Naive thymus-derived CD4-positive, alpha-beta T cell (primary cell): ENCODE measurements at regions not wholly inside any gene's neighbourhood (a gene's known extent, or its start where the extent isn't known, plus 50 kb on each side); places are given as distances from the start of the nearest gene placed in this dataset.

Experiments used
- ATAC-seq: fragments of 150-1000 bp; cut with Tn5 transposase; 2 replicates; pipeline ENCODE4 v1.10.0; 2021; ENCODE audit warnings: mild to moderate bottlenecking, moderate library complexity
- CTCF ChIA-PET: fragments of 350-600 bp; sonication (Branson Sonifier 250); formaldehyde crosslinking; loops from one replicate; lab custom pipeline; 2021; ENCODE audit warnings: antibody characterized with exemption; lab: Charles Lee
- POLR2A ChIA-PET: fragments of 350-600 bp; sonication (Branson Sonifier 250); formaldehyde crosslinking; loops from one replicate; lab custom pipeline; 2021; ENCODE audit warnings: antibody characterized with exemption, inconsistent platforms; lab: Charles Lee
- DNase-seq, 9 donors: peaks; one replicate each; pipeline versions ENCODE4 v3.0.0 to v3.0.0-alpha.2; 2020 to 2022; ENCODE audit warnings: mixed read lengths in 1 of 9
- H3K27ac ChIP-seq: one replicate; pipeline ENCODE4 v1.7.0; 2013; ENCODE audit warnings: mild to moderate bottlenecking, low read depth, low read length, moderate library complexity
- H3K27me3 ChIP-seq, 2 donors: one replicate each; pipeline ENCODE4 v1.7.0; 2013; ENCODE audit warnings: low read length in 2 of 2, mild to moderate bottlenecking in 2 of 2, moderate library complexity in 2 of 2; ENCODE audit not compliant: control insufficient read depth in 2 of 2, insufficient read depth in 2 of 2
- H3K36me3 ChIP-seq, 3 experiments: 1 replicate in 2 of 3; 2 replicates in 1 of 3; pipeline ENCODE4 v1.7.0; 2013; ENCODE audit warnings: low read length in 3 of 3, mild to moderate bottlenecking in 3 of 3, moderate library complexity in 1 of 3; ENCODE audit not compliant: insufficient read depth in 3 of 3, control insufficient read depth in 2 of 3
- H3K4me1 ChIP-seq, 2 donors: one replicate each; pipeline ENCODE4 v1.7.0; 2013; ENCODE audit warnings: low read length in 2 of 2, mild to moderate bottlenecking in 2 of 2, moderate library complexity in 1 of 2; ENCODE audit not compliant: control insufficient read depth in 2 of 2, insufficient read depth in 2 of 2
- H3K4me3 ChIP-seq: 2 replicates; pipeline ENCODE4 v1.7.0; 2013; ENCODE audit warnings: mild to moderate bottlenecking, low read length
- H3K9me3 ChIP-seq, 3 experiments: 1 replicate in 2 of 3; 2 replicates in 1 of 3; pipeline ENCODE4 v1.7.0; 2013; ENCODE audit warnings: low read length in 3 of 3; ENCODE audit not compliant: control insufficient read depth in 2 of 3
- H3K27ac Mint-ChIP-seq, 9 donors: one replicate each; pipeline ENCODE4 v1.8.0; 2020 to 2022; ENCODE audit warnings: mixed read lengths in 9 of 9, mild to moderate bottlenecking in 8 of 9, moderate library complexity in 5 of 9, inconsistent platforms in 2 of 9
- H3K27me3 Mint-ChIP-seq, 5 donors: one replicate each; pipeline ENCODE4 v1.8.0; 2021 to 2022; ENCODE audit warnings: mixed read lengths in 5 of 5, mild to moderate bottlenecking in 1 of 5
- H3K36me3 Mint-ChIP-seq, 5 donors: one replicate each; pipeline ENCODE4 v1.8.0; 2020 to 2022; ENCODE audit warnings: mixed read lengths in 5 of 5, mild to moderate bottlenecking in 3 of 5, inconsistent platforms in 1 of 5
- H3K4me1 Mint-ChIP-seq, 7 donors: one replicate each; pipeline ENCODE4 v1.8.0; 2020 to 2022; ENCODE audit warnings: mixed read lengths in 7 of 7, mild to moderate bottlenecking in 3 of 7, inconsistent platforms in 1 of 7
- H3K4me3 Mint-ChIP-seq, 10 donors: one replicate each; pipeline ENCODE4 v1.8.0; 2020 to 2022; ENCODE audit warnings: mild to moderate bottlenecking in 10 of 10, mixed read lengths in 10 of 10, moderate library complexity in 6 of 10, inconsistent platforms in 2 of 10
- H3K9me3 Mint-ChIP-seq, 11 donors: one replicate each; pipeline ENCODE4 v1.8.0; 2020 to 2022; ENCODE audit warnings: mixed read lengths in 11 of 11, mild to moderate bottlenecking in 4 of 11, inconsistent platforms in 1 of 11, moderate library complexity in 1 of 11
- intact Hi-C, 2 donors: fragments of 100-400 bp; cut with micrococcal nuclease; formaldehyde crosslinking; loops; one replicate each; pipeline ENCODE4 v1.15.1; 2023

GRCh38 chr16:79510879-79511278 lies 89.7 kb downstream of the MAF start:
- intact Hi-C loops = no loop called here
- Histone ChIP-seq H3K27me3 (no peaks in the 10 kb centered on the region), H3K9me3 (no peaks in the 10 kb centered on the region), H3K4me1 (no peaks in the 10 kb centered on the region), H3K36me3 (no peaks in the 10 kb centered on the region), H3K4me3 (no peak overlapping the region), H3K27ac (no peak overlapping the region)
- peaks cover 0 to 5% (median 0%) of the 10 kb centered on the region in 7 donors for H3K4me1 Mint-ChIP-seq
- H3K27ac Mint-ChIP-seq = no peak overlapping the region
- H3K36me3 Mint-ChIP-seq = no peaks in the 10 kb centered on the region
- no peak overlapping the region for H3K4me3 Mint-ChIP-seq
- ChIA-PET CTCF (no interaction called here), POLR2A (no interaction called here)
- H3K27me3 Mint-ChIP-seq = peaks cover 6 to 19% (median 8%) of the 10 kb centered on the region in 5 donors
- DNase-seq = no peak
- H3K9me3 Mint-ChIP-seq = no peaks in the 10 kb centered on the region
- no peak for ATAC-seq

- DNase-seq = no peak
- ATAC-seq = no peak
- H3K4me1 Mint-ChIP-seq = peaks cover 0 to 5% (median 0%) of the 10 kb centered on the region in 7 donors
- ChIA-PET CTCF (no interaction called here), POLR2A (no interaction called here)
- Histone ChIP-seq H3K36me3 (no peaks in the 10 kb centered on the region), H3K4me3 (no peak overlapping the region), H3K9me3 (no peaks in the 10 kb centered on the region), H3K4me1 (no peaks in the 10 kb centered on the region), H3K27me3 (no peaks in the 10 kb centered on the region), H3K27ac (no peak overlapping the region)
- H3K27ac Mint-ChIP-seq = no peak overlapping the region
- no peaks in the 10 kb centered on the region for H3K9me3 Mint-ChIP-seq
- H3K36me3 Mint-ChIP-seq = no peaks in the 10 kb centered on the region
- intact Hi-C loops = no loop called here
- H3K27me3 Mint-ChIP-seq = peaks cover 7 to 19% (median 10%) of the 10 kb centered on the region in 5 donors
- no peak overlapping the region for H3K4me3 Mint-ChIP-seq
Observed at GRCh38 chr16:79509906-79510305, 90.6 kb downstream of the MAF start.

- DNase-seq (no peak), ATAC-seq (peak; percentile 48)
- Mint-ChIP-seq H3K27ac (no peak overlapping the region), H3K36me3 (no peaks in the 10 kb centered on the region), H3K27me3 (peaks cover 7 to 24% (median 10%) of the 10 kb centered on the region in 5 donors), H3K4me3 (no peak overlapping the region), H3K4me1 (peaks cover 0 to 5% (median 0%) of the 10 kb centered on the region in 7 donors), H3K9me3 (peaks cover 0 to 4% (median 0%) of the 10 kb centered on the region in 11 donors)
- Histone ChIP-seq H3K36me3 (no peaks in the 10 kb centered on the region), H3K9me3 (no peaks in the 10 kb centered on the region), H3K27ac (no peak overlapping the region), H3K4me3 (no peak overlapping the region), H3K27me3 (no peaks in the 10 kb centered on the region), H3K4me1 (no peaks in the 10 kb centered on the region)
- intact Hi-C loops = no loop called here
- CTCF ChIA-PET = no interaction called here
- POLR2A ChIA-PET = no interaction called here
Observed at GRCh38 chr16:79509211-79509631, 91.3 kb downstream of the MAF start.

- no peak overlapping the region for H3K4me3 Mint-ChIP-seq
- DNase-seq (no peak), ATAC-seq (no peak)
- H3K27ac Mint-ChIP-seq = no peak overlapping the region
- H3K36me3 Mint-ChIP-seq = no peaks in the 10 kb centered on the region
- H3K9me3 Mint-ChIP-seq = peaks cover 0 to 7% (median 0%) of the 10 kb centered on the region in 11 donors
- peaks cover 6 to 25% (median 10%) of the 10 kb centered on the region in 5 donors for H3K27me3 Mint-ChIP-seq
- Histone ChIP-seq H3K9me3 (no peaks in the 10 kb centered on the region), H3K4me3 (no peak overlapping the region), H3K4me1 (no peaks in the 10 kb centered on the region), H3K27me3 (no peaks in the 10 kb centered on the region), H3K27ac (no peak overlapping the region), H3K36me3 (no peaks in the 10 kb centered on the region)
- ChIA-PET CTCF (no interaction called here), POLR2A (no interaction called here)
- intact Hi-C loops = no loop called here
- peaks cover 0 to 5% (median 0%) of the 10 kb centered on the region in 7 donors for H3K4me1 Mint-ChIP-seq
Observed at GRCh38 chr16:79508294-79508693, 92.2 kb downstream of the MAF start.

- ChIA-PET POLR2A (no interaction called here), CTCF (no interaction called here)
- Mint-ChIP-seq H3K4me1 (peaks cover 0 to 5% (median 0%) of the 10 kb centered on the region in 7 donors), H3K27me3 (peaks cover 4 to 25% (median 6%) of the 10 kb centered on the region in 5 donors), H3K4me3 (no peak overlapping the region), H3K9me3 (peaks cover 0 to 7% (median 0%) of the 10 kb centered on the region in 11 donors), H3K27ac (no peak overlapping the region), H3K36me3 (no peaks in the 10 kb centered on the region)
- no peaks in the 10 kb centered on the region for H3K9me3 ChIP-seq
- ATAC-seq (no peak), DNase-seq (no peak)
- intact Hi-C loops = no loop called here
- H3K36me3 ChIP-seq = no peaks in the 10 kb centered on the region
- no peaks in the 10 kb centered on the region for H3K4me1 ChIP-seq
- H3K27me3 ChIP-seq = no peaks in the 10 kb centered on the region
- no peak overlapping the region for H3K4me3 ChIP-seq
- H3K27ac ChIP-seq = no peak overlapping the region
Observed at GRCh38 chr16:79505344-79505743, 95.2 kb downstream of the MAF start.

GRCh38 chr16:79503511-79503910 lies 97.0 kb downstream of the MAF start:
- no peak for ATAC-seq
- Mint-ChIP-seq H3K9me3 (peaks cover 0 to 7% (median 0%) of the 10 kb centered on the region in 11 donors), H3K27ac (no peak overlapping the region), H3K4me3 (no peak overlapping the region), H3K4me1 (peaks cover 0 to 3% (median 0%) of the 10 kb centered on the region in 7 donors), H3K36me3 (no peaks in the 10 kb centered on the region), H3K27me3 (peaks cover 4 to 23% (median 6%) of the 10 kb centered on the region in 5 donors)
- Histone ChIP-seq H3K4me1 (peaks cover 0 to 7% of the 10 kb centered on the region in 2 donors), H3K9me3 (no peaks in the 10 kb centered on the region), H3K27me3 (no peaks in the 10 kb centered on the region), H3K36me3 (no peaks in the 10 kb centered on the region), H3K4me3 (no peak overlapping the region), H3K27ac (no peak overlapping the region)
- ChIA-PET CTCF (no interaction called here), POLR2A (no interaction called here)
- intact Hi-C loops = no loop called here
- no peak for DNase-seq

DNA sequence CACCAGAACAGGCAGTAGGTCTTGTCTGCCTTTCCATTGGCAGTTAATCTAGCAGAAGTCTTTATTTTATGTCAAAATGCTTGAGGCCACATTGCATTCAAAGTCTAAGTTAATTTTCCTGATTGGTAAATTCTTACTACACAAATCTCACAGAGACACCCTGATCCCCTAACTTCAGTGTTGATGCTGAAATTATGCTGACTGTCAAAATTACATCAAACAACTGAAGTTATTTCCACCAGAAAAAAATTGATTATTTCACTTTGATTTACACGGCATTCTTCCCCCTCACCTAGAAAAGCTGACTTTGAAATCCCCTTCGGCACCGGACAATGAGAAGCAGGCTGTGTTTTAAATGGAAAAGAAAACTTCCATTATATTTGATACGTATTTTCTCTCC lies 99.1 kb downstream of the MAF start:
- ChIA-PET CTCF (no interaction called here), POLR2A (no interaction called here)
- no peak overlapping the region for H3K27ac Mint-ChIP-seq

More for the DNA sequence above, 99.1 kb downstream of the MAF start:
- H3K4me1 ChIP-seq = peaks cover 0 to 21% of the 10 kb centered on the region in 2 donors
- H3K36me3 ChIP-seq = no peaks in the 10 kb centered on the region
- H3K27me3 Mint-ChIP-seq = peaks cover 4 to 10% (median 6%) of the 10 kb centered on the region in 5 donors
- H3K9me3 ChIP-seq = no peaks in the 10 kb centered on the region
- H3K4me3 Mint-ChIP-seq = no peak overlapping the region
- H3K4me3 ChIP-seq = no peak overlapping the region
- no peaks in the 10 kb centered on the region for H3K36me3 Mint-ChIP-seq
- intact Hi-C loops = no loop called here
- DNase-seq (no peak), ATAC-seq (no peak)
- H3K4me1 Mint-ChIP-seq = peaks cover 0 to 8% (median 0%) of the 10 kb centered on the region in 7 donors
- no peaks in the 10 kb centered on the region for H3K27me3 ChIP-seq
- H3K9me3 Mint-ChIP-seq = peaks cover 0 to 7% (median under 1%) of the 10 kb centered on the region in 11 donors
- no peak overlapping the region for H3K27ac ChIP-seq
